Thyroid gland (tissue), 4 donors: ENCODE measurements at regions not wholly inside any gene's neighbourhood (a gene's known extent, or its start where the extent isn't known, plus 50 kb on each side); places are given as distances from the start of the nearest gene placed in this dataset.

Experiments used
- CTCF ChIP-seq, 6 experiments: fragments of 200-600 bp in 3 of 6; fragments of 450-650 bp in 3 of 6; sonication (generic) in 3 of 6; IDR thresholded peaks; one replicate each; pipeline ENCODE4 v1.5.1; 2016 to 2019; ENCODE audit warnings: antibody characterized with exemption in 6 of 6, mild to moderate bottlenecking in 2 of 6, inconsistent platforms in 1 of 6, moderate library complexity in 1 of 6
- POLR2A ChIP-seq, 2 donors: fragments of 450-650 bp; IDR thresholded peaks; one replicate each; pipeline ENCODE4 v1.6.1; 2017; ENCODE audit warnings: antibody characterized with exemption in 2 of 2, mild to moderate bottlenecking in 2 of 2, moderate library complexity in 1 of 2

- TF ChIP-seq CTCF (IDR thresholded peaks at IDR 0.05) (no peak), POLR2A (IDR thresholded peaks at IDR 0.05) (no peak)
Measured at GRCh38 chr12:63223128-63223527, 72.1 kb upstream of the AVPR1A start.
